SK-N-SH (cell line): ENCODE measurements at regions not wholly inside any gene's neighbourhood (a gene's known extent, or its start where the extent isn't known, plus 50 kb on each side); places are given as distances from the start of the nearest gene placed in this dataset.

Source experiments
- CHD2 ChIP-seq: fragments of 150-350 bp; IDR thresholded peaks from 2 replicates; pipeline ENCODE4 v1.6.1; 2018; ENCODE audit warnings: low read length; ENCODE audit not compliant: partially characterized antibody
- GATA2 ChIP-seq: sonication (generic); formaldehyde crosslinking; IDR thresholded peaks from 2 replicates; pipeline ENCODE4 v1.5.0; 2020; ENCODE audit warnings: mild to moderate bottlenecking, missing genetic modification reagents
- MAX ChIP-seq: IDR thresholded peaks from 2 replicates; pipeline ENCODE4 v1.4.0; 2012; ENCODE audit warnings: low read depth
- MXI1 ChIP-seq: IDR thresholded peaks from 2 replicates; pipeline ENCODE4 v1.6.1; 2012; ENCODE audit warnings: mild to moderate bottlenecking, low read depth, low read length, improper control_type of control experiment
- PBX3 ChIP-seq: IDR thresholded peaks from 2 replicates; pipeline ENCODE4; 2012
- POLR2AphosphoS5 ChIP-seq: IDR thresholded peaks from 2 replicates; pipeline ENCODE4 v1.6.1; 2012; ENCODE audit warnings: low read depth, low read length
- RAD21 ChIP-seq: IDR thresholded peaks from 2 replicates; pipeline ENCODE4 v1.6.1; 2012; ENCODE audit warnings: mild to moderate bottlenecking, low read length
- RCOR1 ChIP-seq: fragments of 150-350 bp; IDR thresholded peaks from 2 replicates; pipeline ENCODE4 v1.6.1; 2017; ENCODE audit warnings: antibody characterized with exemption, low read length
- RXRA ChIP-seq: IDR thresholded peaks from 2 replicates; pipeline ENCODE4 v1.4.0; 2012; ENCODE audit warnings: low read depth, mild to moderate bottlenecking, borderline replicate concordance
- SMC3 ChIP-seq: IDR thresholded peaks from 2 replicates; pipeline ENCODE4 v1.6.1; 2012; ENCODE audit warnings: low read depth, low read length, improper control_type of control experiment
- TEAD4 ChIP-seq: IDR thresholded peaks from 2 replicates; pipeline ENCODE4 v1.4.0; 2012; ENCODE audit warnings: mild to moderate bottlenecking, borderline replicate concordance; ENCODE audit not compliant: insufficient read depth
- USF1 ChIP-seq: IDR thresholded peaks from 2 replicates; pipeline ENCODE4 v1.4.0; 2012; ENCODE audit warnings: low read depth, borderline replicate concordance
- YY1 ChIP-seq: IDR thresholded peaks from 2 replicates; pipeline ENCODE4 v1.4.0; 2012; ENCODE audit warnings: low read depth, mild to moderate bottlenecking
- TF ChIP-seq, protein P1 (sequence below): fragments of 200-600 bp; sonication (generic); IDR thresholded peaks from 2 replicates; pipeline ENCODE4 v1.6.1; 2017; ENCODE audit warnings: antibody characterized with exemption, mild to moderate bottlenecking, moderate library complexity

GRCh38 chr2:37829202-37829601 is 95.9 kb upstream of the RMDN2 start:
- TF ChIP-seq, protein P1, sequence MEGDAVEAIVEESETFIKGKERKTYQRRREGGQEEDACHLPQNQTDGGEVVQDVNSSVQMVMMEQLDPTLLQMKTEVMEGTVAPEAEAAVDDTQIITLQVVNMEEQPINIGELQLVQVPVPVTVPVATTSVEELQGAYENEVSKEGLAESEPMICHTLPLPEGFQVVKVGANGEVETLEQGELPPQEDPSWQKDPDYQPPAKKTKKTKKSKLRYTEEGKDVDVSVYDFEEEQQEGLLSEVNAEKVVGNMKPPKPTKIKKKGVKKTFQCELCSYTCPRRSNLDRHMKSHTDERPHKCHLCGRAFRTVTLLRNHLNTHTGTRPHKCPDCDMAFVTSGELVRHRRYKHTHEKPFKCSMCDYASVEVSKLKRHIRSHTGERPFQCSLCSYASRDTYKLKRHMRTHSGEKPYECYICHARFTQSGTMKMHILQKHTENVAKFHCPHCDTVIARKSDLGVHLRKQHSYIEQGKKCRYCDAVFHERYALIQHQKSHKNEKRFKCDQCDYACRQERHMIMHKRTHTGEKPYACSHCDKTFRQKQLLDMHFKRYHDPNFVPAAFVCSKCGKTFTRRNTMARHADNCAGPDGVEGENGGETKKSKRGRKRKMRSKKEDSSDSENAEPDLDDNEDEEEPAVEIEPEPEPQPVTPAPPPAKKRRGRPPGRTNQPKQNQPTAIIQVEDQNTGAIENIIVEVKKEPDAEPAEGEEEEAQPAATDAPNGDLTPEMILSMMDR, result no peak
- TF ChIP-seq MXI1, result no peak
- TF ChIP-seq SMC3, result no peak
- no peak for TF ChIP-seq RXRA
- TF ChIP-seq POLR2AphosphoS5, result no peak
- TF ChIP-seq RCOR1, result no peak
- TF ChIP-seq MAX, result peak; percentile 56
- TF ChIP-seq YY1, result no peak
- no peak for TF ChIP-seq USF1
- TF ChIP-seq PBX3, result no peak; the same call in none of the 2 replicates
- TF ChIP-seq TEAD4, result no peak
- TF ChIP-seq CHD2, result no peak
- TF ChIP-seq GATA2 (CRISPR knock-in tag), result no peak
- TF ChIP-seq RAD21, result no peak
